ENCODE measurements at regions not wholly inside any gene's neighbourhood (a gene's known extent, or its start where the extent isn't known, plus 50 kb on each side); places are given as distances from the start of the nearest gene placed in this dataset.
"Not testable (repeated sequence)": the region's sequence is repeated elsewhere in the genome, so short reads cannot be mapped to it uniquely, and the experiment has no call there.

- TF ChIP-seq JUND (IDR thresholded peaks at IDR 0.05; ENCODE audit: low read depth) = no peak
- in situ Hi-C loops (cut with HindIII; ENCODE audit: low pct_unique_long_range_greater_than_20kb, low sequenced_read_pairs) = no loop called here
These were observed 121.9 kb upstream of the RAB18 start for GRCh38 chr10:27382176-27382575.

GRCh38 chr10:27380929-27381358, 123.2 kb upstream of the RAB18 start:
- no peak for DNase-seq (ENCODE audit: low read depth in 1 of 2, low spot score in 1 of 2)
- TF ChIP-seq JUND (IDR thresholded peaks at IDR 0.05; ENCODE audit: low read depth) = no peak
- in situ Hi-C loops (cut with HindIII; ENCODE audit: low pct_unique_long_range_greater_than_20kb, low sequenced_read_pairs) = no loop called here

More at GRCh38 chr10:27382176-27382575, 121.9 kb upstream of the RAB18 start:
- no peak for DNase-seq (ENCODE audit: low read depth in 1 of 2, low spot score in 1 of 2)

GRCh38 chr10:27379041-27379440, 125.1 kb upstream of the RAB18 start:
- in situ Hi-C loops (cut with HindIII; ENCODE audit: low pct_unique_long_range_greater_than_20kb, low sequenced_read_pairs); DNase-seq (ENCODE audit: low read depth in 1 of 2, low spot score in 1 of 2): not testable (repeated sequence)

- in situ Hi-C loops (cut with HindIII; ENCODE audit: low pct_unique_long_range_greater_than_20kb, low sequenced_read_pairs) = no loop called here
- DNase-seq (ENCODE audit: low read depth in 1 of 2, low spot score in 1 of 2) = no peak
- no peak for TF ChIP-seq JUND (IDR thresholded peaks at IDR 0.05; ENCODE audit: low read depth)
These were observed 130.4 kb upstream of the RAB18 start for GRCh38 chr10:27373566-27374160.

GRCh38 chr10:27372095-27372494, 131.5 kb upstream of the ACBD5 start:
- in situ Hi-C loops (cut with HindIII; ENCODE audit: low pct_unique_long_range_greater_than_20kb, low sequenced_read_pairs) = no loop called here
- no peak for DNase-seq (ENCODE audit: low read depth in 1 of 2, low spot score in 1 of 2)
- no peak for TF ChIP-seq JUND (IDR thresholded peaks at IDR 0.05; ENCODE audit: low read depth)

GRCh38 chr10:27371375-27371774, 130.8 kb upstream of the ACBD5 start:
- DNase-seq (ENCODE audit: low read depth in 1 of 2, low spot score in 1 of 2); in situ Hi-C loops (cut with HindIII; ENCODE audit: low pct_unique_long_range_greater_than_20kb, low sequenced_read_pairs): not testable (repeated sequence)

GRCh38 chr10:27369880-27370279, 129.3 kb upstream of the ACBD5 start:
- peak in 1 of 2 experiments; percentile 35 for DNase-seq (ENCODE audit: low read depth in 1 of 2, low spot score in 1 of 2)

GRCh38 chr10:27368706-27369105, 128.1 kb upstream of the ACBD5 start:
- no peak for TF ChIP-seq JUND (IDR thresholded peaks at IDR 0.05; ENCODE audit: low read depth)
- in situ Hi-C loops (cut with HindIII; ENCODE audit: low pct_unique_long_range_greater_than_20kb, low sequenced_read_pairs) = no loop called here
- no peak for DNase-seq (ENCODE audit: low read depth in 1 of 2, low spot score in 1 of 2)

More at GRCh38 chr10:27369880-27370279, 129.3 kb upstream of the ACBD5 start:
- in situ Hi-C loops (cut with HindIII; ENCODE audit: low pct_unique_long_range_greater_than_20kb, low sequenced_read_pairs) = no loop called here
- TF ChIP-seq JUND (IDR thresholded peaks at IDR 0.05; ENCODE audit: low read depth) = no peak

- no peak for DNase-seq (ENCODE audit: low read depth in 1 of 2, low spot score in 1 of 2)
- no peak for TF ChIP-seq JUND (IDR thresholded peaks at IDR 0.05; ENCODE audit: low read depth)
- in situ Hi-C loops (cut with HindIII; ENCODE audit: low pct_unique_long_range_greater_than_20kb, low sequenced_read_pairs) = no loop called here
These were observed 126.2 kb upstream of the ACBD5 start for GRCh38 chr10:27366769-27367168.

- no peak for DNase-seq (ENCODE audit: low read depth in 1 of 2, low spot score in 1 of 2)
- no peak for TF ChIP-seq JUND (IDR thresholded peaks at IDR 0.05; ENCODE audit: low read depth)
- in situ Hi-C loops (cut with HindIII; ENCODE audit: low pct_unique_long_range_greater_than_20kb, low sequenced_read_pairs) = no loop called here
These were observed 123.4 kb upstream of the ACBD5 start for GRCh38 chr10:27364028-27364427.

GRCh38 chr10:27360581-27361172, 120.1 kb upstream of the ACBD5 start:
- TF ChIP-seq JUND (IDR thresholded peaks at IDR 0.05; ENCODE audit: low read depth) = no peak
- in situ Hi-C loops (cut with HindIII; ENCODE audit: low pct_unique_long_range_greater_than_20kb, low sequenced_read_pairs) = no loop called here
- peak in 1 of 2 experiments; percentile 86 for DNase-seq (ENCODE audit: low read depth in 1 of 2, low spot score in 1 of 2)

- DNase-seq (ENCODE audit: low read depth in 1 of 2, low spot score in 1 of 2) = no peak
- TF ChIP-seq JUND (IDR thresholded peaks at IDR 0.05; ENCODE audit: low read depth) = no peak
- in situ Hi-C loops (cut with HindIII; ENCODE audit: low pct_unique_long_range_greater_than_20kb, low sequenced_read_pairs) = no loop called here
These were observed 119.3 kb upstream of the ACBD5 start for GRCh38 chr10:27359792-27360355.

- no peak for DNase-seq (ENCODE audit: low read depth in 1 of 2, low spot score in 1 of 2)
- no peak for TF ChIP-seq JUND (IDR thresholded peaks at IDR 0.05; ENCODE audit: low read depth)
These were observed 116.1 kb upstream of the ACBD5 start for GRCh38 chr10:27356738-27357137.

More at GRCh38 chr10:27356738-27357137, 116.1 kb upstream of the ACBD5 start:
- in situ Hi-C loops (cut with HindIII; ENCODE audit: low pct_unique_long_range_greater_than_20kb, low sequenced_read_pairs) = no loop called here
